ENCODE measurements at regions not wholly inside any gene's neighbourhood (a gene's known extent, or its start where the extent isn't known, plus 50 kb on each side); places are given as distances from the start of the nearest gene placed in this dataset.

DNA sequence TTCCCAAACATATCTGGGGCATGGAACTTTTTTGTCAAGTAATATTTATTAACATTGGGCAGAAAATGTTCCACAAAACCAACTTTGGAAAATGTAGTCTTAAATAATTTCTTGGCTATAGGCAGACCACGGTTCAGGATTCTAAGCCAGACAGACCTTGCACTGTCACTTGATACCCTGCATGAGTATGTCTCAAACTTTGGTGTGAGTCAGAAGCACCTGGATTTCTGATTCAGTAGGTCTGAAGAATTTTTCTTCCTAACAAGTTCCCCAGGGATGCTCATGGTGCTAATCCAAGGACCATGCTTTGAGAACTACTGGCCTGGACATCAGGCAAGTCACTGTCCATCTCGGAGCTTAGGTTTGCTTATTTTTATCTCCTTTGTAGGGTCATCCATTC is 562.0 kb downstream of the PLPP3 start:
- Histone ChIP-seq H3K4me2 (ENCODE audit: low read length) (no peak overlapping the region), H3K4me1 (ENCODE audit: insufficient read depth, low read length, poor library complexity, severe bottlenecking) (no peaks in the 10 kb centered on the region), H3K79me2 (ENCODE audit: insufficient read depth, low read depth, low read length) (no peaks in the 10 kb centered on the region), H3K36me3 (ENCODE audit: insufficient read depth, low read length) (no peaks in the 10 kb centered on the region), H3K9me3 (ENCODE audit: low read length) (no peaks in the 10 kb centered on the region), H4K20me1 (ENCODE audit: insufficient read depth, low read length) (no peaks in the 10 kb centered on the region), H3K27ac (ENCODE audit: low read depth, low read length, poor library complexity, severe bottlenecking) (no peak overlapping the region), H2AFZ (ENCODE audit: low read length) (no peak overlapping the region), H3K9me2 (ENCODE audit: insufficient read depth, low read length) (no peaks in the 10 kb centered on the region), H3K4me3 (ENCODE audit: low read depth, low read length, poor library complexity, severe bottlenecking) (no peak overlapping the region)
- TF ChIP-seq EZH2phosphoT487 (IDR thresholded peaks at IDR 0.05; ENCODE audit: borderline replicate concordance, low read depth, low read length): no peak
- TF ChIP-seq, protein P1, sequence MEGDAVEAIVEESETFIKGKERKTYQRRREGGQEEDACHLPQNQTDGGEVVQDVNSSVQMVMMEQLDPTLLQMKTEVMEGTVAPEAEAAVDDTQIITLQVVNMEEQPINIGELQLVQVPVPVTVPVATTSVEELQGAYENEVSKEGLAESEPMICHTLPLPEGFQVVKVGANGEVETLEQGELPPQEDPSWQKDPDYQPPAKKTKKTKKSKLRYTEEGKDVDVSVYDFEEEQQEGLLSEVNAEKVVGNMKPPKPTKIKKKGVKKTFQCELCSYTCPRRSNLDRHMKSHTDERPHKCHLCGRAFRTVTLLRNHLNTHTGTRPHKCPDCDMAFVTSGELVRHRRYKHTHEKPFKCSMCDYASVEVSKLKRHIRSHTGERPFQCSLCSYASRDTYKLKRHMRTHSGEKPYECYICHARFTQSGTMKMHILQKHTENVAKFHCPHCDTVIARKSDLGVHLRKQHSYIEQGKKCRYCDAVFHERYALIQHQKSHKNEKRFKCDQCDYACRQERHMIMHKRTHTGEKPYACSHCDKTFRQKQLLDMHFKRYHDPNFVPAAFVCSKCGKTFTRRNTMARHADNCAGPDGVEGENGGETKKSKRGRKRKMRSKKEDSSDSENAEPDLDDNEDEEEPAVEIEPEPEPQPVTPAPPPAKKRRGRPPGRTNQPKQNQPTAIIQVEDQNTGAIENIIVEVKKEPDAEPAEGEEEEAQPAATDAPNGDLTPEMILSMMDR (conservative IDR thresholded peaks at IDR 0.05; ENCODE audit: low read length): no peak
- BruUV-seq (replicated peaks): no TSS peak
- no peak for DNase-seq (ENCODE audit: low spot score)
- intact Hi-C loops (cut with micrococcal nuclease; ENCODE audit: unreplicated experiment): no loop called here
- POLR2A ChIA-PET: interaction anchor here (0.6 kb wide), 1 partner anchor 527 kb away, joined by 4 read pairs; no protein-coding TSS in a partner anchor
- CTCF ChIA-PET (ENCODE audit: unreplicated experiment): no interaction called here

DNA sequence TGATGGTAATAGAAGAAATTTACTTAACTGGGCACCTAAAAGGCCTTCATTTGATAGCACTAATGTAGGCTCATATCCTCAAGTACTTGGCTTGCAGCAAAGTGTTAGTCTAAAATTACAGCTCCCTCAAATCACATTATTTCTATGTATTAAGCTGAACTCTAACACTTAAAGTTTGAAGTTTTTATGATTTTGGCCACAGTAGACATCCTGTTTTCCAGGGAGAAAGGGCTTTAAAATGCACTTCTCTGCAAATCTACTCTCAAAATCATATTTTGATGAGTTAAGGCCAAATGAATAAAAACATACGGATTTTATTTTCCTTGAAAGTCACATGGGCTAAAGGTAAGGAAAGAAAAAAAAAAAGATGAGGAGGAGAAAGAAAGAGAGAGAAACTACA is 575.5 kb downstream of the PLPP3 start:
- ChIA-PET POLR2A (no interaction called here), CTCF (ENCODE audit: unreplicated experiment) (no interaction called here)
- H3K4me3 ChIP-seq (ENCODE audit: low read depth, low read length, poor library complexity, severe bottlenecking): no peak overlapping the region

DNA sequence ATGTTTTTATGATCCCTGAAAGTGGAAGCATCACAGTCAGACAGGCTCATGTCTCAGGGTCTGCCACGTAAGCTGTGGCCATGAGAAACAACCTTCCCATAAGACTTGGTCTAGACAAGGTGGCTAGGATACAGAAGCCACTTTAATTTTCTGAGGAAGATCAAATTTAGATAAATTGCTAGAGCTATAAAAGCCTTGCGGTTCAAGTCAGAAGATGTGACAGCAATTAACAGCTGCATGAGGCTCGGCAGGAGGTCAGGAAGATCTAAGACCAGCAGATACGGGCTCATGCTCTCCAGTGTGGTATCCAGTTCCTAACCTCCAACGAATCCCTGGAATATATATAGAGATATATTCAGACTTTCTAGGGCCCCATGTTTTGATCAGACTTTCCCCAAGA is 577.1 kb downstream of the PLPP3 start:
- intact Hi-C loops (cut with micrococcal nuclease; ENCODE audit: unreplicated experiment): no loop called here
- TF ChIP-seq, protein P1 (conservative IDR thresholded peaks at IDR 0.05; ENCODE audit: low read length): no peak
- TF ChIP-seq EZH2phosphoT487 (IDR thresholded peaks at IDR 0.05; ENCODE audit: borderline replicate concordance, low read depth, low read length): no peak
- Histone ChIP-seq H3K36me3 (ENCODE audit: insufficient read depth, low read length) (no peaks in the 10 kb centered on the region), H3K4me1 (ENCODE audit: insufficient read depth, low read length, poor library complexity, severe bottlenecking) (no peaks in the 10 kb centered on the region), H3K79me2 (ENCODE audit: insufficient read depth, low read depth, low read length) (no peaks in the 10 kb centered on the region), H3K4me2 (ENCODE audit: low read length) (no peak overlapping the region), H3K4me3 (ENCODE audit: low read depth, low read length, poor library complexity, severe bottlenecking) (no peak overlapping the region), H3K27ac (ENCODE audit: low read depth, low read length, poor library complexity, severe bottlenecking) (no peak overlapping the region), H3K9me2 (ENCODE audit: insufficient read depth, low read length) (no peaks in the 10 kb centered on the region), H3K9me3 (ENCODE audit: low read length) (no peaks in the 10 kb centered on the region), H4K20me1 (ENCODE audit: insufficient read depth, low read length) (no peaks in the 10 kb centered on the region), H2AFZ (ENCODE audit: low read length) (no peak overlapping the region)
- ChIA-PET CTCF (ENCODE audit: unreplicated experiment) (no interaction called here), POLR2A (interaction anchor here (0.6 to 0.7 kb wide), 2 partner anchors 76 to 233 kb away, joined by 3 read pairs; no protein-coding TSS in a partner anchor)
- DNase-seq (ENCODE audit: low spot score): no peak
- BruUV-seq (replicated peaks): no TSS peak

More for the DNA sequence above, 575.5 kb downstream of the PLPP3 start:
- no peak for TF ChIP-seq EZH2phosphoT487 (IDR thresholded peaks at IDR 0.05; ENCODE audit: borderline replicate concordance, low read depth, low read length)
- TF ChIP-seq, protein P1 (conservative IDR thresholded peaks at IDR 0.05; ENCODE audit: low read length): no peak
- H3K9me2 ChIP-seq (ENCODE audit: insufficient read depth, low read length): no peaks in the 10 kb centered on the region
- BruUV-seq (replicated peaks): no TSS peak
- intact Hi-C loops (cut with micrococcal nuclease; ENCODE audit: unreplicated experiment): no loop called here
- no peak overlapping the region for H2AFZ ChIP-seq (ENCODE audit: low read length)
- H3K79me2 ChIP-seq (ENCODE audit: insufficient read depth, low read depth, low read length): no peaks in the 10 kb centered on the region
- no peak overlapping the region for H3K4me2 ChIP-seq (ENCODE audit: low read length)
- no peaks in the 10 kb centered on the region for H4K20me1 ChIP-seq (ENCODE audit: insufficient read depth, low read length)
- H3K4me1 ChIP-seq (ENCODE audit: insufficient read depth, low read length, poor library complexity, severe bottlenecking): no peaks in the 10 kb centered on the region
- H3K27ac ChIP-seq (ENCODE audit: low read depth, low read length, poor library complexity, severe bottlenecking): no peak overlapping the region
- H3K36me3 ChIP-seq (ENCODE audit: insufficient read depth, low read length): no peaks in the 10 kb centered on the region
- DNase-seq (ENCODE audit: low spot score): no peak
- no peaks in the 10 kb centered on the region for H3K9me3 ChIP-seq (ENCODE audit: low read length)
